ENCODE measurements at regions not wholly inside any gene's neighbourhood (a gene's known extent, or its start where the extent isn't known, plus 50 kb on each side); places are given as distances from the start of the nearest gene placed in this dataset.

DNA sequence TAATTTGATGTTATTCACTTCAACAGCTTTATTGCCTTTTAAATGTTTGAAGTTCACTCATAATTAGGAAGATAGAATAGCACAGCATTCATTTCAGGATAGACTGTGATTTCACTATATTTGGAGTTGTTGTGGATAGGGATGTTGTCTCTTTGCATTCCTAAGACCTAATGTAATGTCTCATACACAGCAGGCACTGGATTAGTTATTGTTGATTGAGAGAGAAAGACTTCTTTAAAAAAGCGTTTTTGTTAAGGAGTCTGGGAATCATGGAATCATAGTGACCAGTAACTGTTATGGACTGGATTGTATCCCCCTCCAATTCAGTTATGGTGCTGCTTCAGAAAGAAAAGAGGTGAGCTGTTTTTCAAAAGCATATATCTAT, 122.0 kb downstream of the USP22 start:
- no peak for TF ChIP-seq SMARCC2 (IDR thresholded peaks at IDR 0.05; ENCODE audit: low read depth)
- TF ChIP-seq, protein P1, sequence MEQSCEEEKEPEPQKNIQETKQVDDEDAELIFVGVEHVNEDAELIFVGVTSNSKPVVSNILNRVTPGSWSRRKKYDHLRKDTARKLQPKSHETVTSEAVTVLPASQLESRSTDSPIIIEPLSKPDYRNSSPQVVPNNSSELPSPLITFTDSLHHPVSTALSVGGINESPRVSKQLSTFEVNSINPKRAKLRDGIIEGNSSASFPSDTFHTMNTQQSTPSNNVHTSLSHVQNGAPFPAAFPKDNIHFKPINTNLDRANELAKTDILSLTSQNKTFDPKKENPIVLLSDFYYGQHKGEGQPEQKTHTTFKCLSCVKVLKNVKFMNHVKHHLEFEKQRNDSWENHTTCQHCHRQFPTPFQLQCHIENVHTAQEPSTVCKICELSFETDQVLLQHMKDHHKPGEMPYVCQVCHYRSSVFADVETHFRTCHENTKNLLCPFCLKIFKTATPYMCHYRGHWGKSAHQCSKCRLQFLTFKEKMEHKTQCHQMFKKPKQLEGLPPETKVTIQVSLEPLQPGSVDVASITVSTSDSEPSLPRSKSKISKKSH (CRISPR knock-in tag; IDR thresholded peaks at IDR 0.05), result no peak
- TF ChIP-seq NR2F6 (CRISPR knock-in tag; IDR thresholded peaks at IDR 0.05), result no peak
- TF ChIP-seq, protein P2, sequence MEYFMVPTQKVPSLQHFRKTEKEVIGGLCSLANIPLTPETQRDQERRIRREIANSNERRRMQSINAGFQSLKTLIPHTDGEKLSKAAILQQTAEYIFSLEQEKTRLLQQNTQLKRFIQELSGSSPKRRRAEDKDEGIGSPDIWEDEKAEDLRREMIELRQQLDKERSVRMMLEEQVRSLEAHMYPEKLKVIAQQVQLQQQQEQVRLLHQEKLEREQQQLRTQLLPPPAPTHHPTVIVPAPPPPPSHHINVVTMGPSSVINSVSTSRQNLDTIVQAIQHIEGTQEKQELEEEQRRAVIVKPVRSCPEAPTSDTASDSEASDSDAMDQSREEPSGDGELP (CRISPR knock-in tag; IDR thresholded peaks at IDR 0.05; ENCODE audit: borderline replicate concordance), result no peak
- TF ChIP-seq, protein P3, sequence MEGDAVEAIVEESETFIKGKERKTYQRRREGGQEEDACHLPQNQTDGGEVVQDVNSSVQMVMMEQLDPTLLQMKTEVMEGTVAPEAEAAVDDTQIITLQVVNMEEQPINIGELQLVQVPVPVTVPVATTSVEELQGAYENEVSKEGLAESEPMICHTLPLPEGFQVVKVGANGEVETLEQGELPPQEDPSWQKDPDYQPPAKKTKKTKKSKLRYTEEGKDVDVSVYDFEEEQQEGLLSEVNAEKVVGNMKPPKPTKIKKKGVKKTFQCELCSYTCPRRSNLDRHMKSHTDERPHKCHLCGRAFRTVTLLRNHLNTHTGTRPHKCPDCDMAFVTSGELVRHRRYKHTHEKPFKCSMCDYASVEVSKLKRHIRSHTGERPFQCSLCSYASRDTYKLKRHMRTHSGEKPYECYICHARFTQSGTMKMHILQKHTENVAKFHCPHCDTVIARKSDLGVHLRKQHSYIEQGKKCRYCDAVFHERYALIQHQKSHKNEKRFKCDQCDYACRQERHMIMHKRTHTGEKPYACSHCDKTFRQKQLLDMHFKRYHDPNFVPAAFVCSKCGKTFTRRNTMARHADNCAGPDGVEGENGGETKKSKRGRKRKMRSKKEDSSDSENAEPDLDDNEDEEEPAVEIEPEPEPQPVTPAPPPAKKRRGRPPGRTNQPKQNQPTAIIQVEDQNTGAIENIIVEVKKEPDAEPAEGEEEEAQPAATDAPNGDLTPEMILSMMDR (IDR thresholded peaks at IDR 0.05 in 2 of 3, conservative IDR thresholded peaks at IDR 0.05 in 1 of 3; ENCODE audit: insufficient read depth in 2 of 3, low read depth in 1 of 3, low read length in 3 of 3), result no peak
- no peak for TF ChIP-seq ZNF707 (CRISPR knock-in tag; conservative IDR thresholded peaks at IDR 0.05)
- TF ChIP-seq HNRNPK (IDR thresholded peaks at IDR 0.05; ENCODE audit: low read depth, low read length, poor library complexity, severe bottlenecking), result no peak
- TF ChIP-seq ZNF699 (CRISPR knock-in tag; IDR thresholded peaks at IDR 0.05; ENCODE audit: insufficient replicate concordance), result no peak
- TF ChIP-seq RAD51 (IDR thresholded peaks at IDR 0.05; ENCODE audit: borderline replicate concordance, low read depth), result no peak
- no peak for TF ChIP-seq ZNF175 (CRISPR knock-in tag; IDR thresholded peaks at IDR 0.05; ENCODE audit: low read depth)
- TF ChIP-seq PHF21A (IDR thresholded peaks at IDR 0.05; ENCODE audit: borderline replicate concordance, low read depth), result no peak
